GM19324 (cell line): ENCODE measurements at regions not wholly inside any gene's neighbourhood (a gene's known extent, or its start where the extent isn't known, plus 50 kb on each side); places are given as distances from the start of the nearest gene placed in this dataset.

Experiments used
- ATAC-seq: cut with Tn5 transposase; IDR thresholded peaks from one replicate; pipeline ENCODE4 v1.9.1; 2021; ENCODE audit warnings: mild to moderate bottlenecking, moderate library complexity; ENCODE audit not compliant: unreplicated experiment, low FRiP score

DNA sequence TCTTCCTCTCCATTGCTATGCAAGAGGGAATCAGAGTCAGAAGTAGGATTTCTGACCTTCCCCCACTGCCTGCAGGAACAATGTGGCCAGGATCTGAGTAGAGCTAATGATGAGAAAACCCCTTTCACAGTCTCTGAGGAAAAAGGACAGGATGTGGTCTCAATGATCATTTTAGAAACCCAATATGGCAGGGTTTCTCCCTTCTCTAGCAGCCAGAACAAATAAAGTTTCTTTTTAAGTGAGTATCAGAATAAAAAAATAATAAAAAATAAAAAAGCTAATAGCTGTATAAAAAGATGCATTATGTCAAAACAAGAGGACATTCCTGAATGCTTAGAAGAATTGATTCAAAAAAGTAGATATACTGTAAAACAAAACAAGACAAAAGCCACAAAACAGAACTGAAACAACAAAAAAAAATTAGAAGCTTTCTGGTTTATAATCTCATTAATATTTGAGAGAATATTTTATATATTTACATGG is 1124.9 kb upstream of the ZEB2 start:
- ATAC-seq = peak; percentile 88

DNA sequence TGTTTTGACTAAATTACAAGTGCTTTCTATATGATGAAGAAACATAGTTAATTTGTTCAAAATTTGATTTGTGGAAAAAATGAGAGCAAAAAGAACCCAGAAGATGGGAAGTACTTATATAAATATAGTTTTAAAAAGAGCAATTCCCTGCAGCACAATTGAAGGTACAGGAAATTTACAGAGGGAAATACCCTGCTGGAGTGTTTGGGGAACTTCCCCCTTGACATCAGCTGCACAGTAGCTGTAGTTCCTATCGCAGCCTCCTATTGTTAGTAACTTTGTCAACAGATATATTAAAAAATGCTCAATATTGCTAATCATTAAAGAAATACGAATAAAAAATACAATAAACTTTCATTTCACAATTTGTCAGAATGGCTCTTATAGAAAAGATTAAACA is 1118.8 kb upstream of the ZEB2 start:
- peak; percentile 59 for ATAC-seq

DNA sequence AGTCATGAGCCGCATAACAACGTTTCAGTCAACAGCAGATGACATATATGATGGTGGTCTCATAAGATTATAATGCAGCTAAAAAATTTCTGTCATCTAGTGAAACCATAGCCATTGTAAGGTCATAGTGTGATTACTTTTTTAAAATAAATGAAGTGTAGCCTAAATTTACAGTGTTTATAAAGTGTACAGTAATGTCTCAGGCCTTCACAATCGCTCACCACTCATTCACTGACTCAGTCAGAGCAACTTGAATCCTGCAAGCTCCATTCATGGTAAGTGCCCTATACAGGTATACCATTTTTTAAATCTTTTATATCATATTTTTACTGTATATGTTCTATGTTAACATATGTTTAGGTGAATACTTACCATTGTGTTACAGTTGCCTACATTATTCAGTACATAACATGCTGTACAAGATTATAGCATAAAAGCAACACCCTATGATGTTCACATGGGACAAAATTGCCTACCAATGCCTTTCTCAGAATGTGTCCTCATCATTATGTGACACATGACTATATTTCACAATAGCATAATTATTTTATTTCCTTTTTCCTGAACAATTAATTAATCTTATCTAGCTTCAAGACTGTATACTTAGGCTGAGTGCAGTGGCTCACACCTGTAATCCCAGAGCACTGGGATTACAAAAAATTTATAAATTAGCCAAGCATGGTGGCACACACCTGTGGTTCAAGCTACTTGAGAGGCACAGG is 1115.9 kb upstream of the ZEB2 start:
- ATAC-seq = no peak

DNA sequence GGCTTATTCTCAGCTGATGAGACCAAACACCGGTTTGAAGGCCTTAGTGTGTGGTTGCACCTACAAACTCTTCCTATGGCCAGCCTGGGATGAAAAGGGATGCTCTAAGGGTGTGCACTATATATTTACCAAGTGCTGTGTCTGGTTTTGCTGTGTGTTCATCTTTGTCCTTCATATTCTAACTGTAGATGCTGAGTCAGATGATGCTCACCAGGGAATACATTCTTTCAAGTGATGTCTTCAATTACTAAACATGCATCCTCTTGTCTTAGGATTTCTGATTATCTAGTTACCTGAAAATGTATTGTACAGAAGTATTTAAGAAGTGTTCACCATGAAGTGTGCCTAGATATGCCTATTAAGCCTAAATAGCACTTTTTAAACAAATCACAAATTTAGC is 1111.6 kb upstream of the ZEB2 start:
- no peak for ATAC-seq

DNA sequence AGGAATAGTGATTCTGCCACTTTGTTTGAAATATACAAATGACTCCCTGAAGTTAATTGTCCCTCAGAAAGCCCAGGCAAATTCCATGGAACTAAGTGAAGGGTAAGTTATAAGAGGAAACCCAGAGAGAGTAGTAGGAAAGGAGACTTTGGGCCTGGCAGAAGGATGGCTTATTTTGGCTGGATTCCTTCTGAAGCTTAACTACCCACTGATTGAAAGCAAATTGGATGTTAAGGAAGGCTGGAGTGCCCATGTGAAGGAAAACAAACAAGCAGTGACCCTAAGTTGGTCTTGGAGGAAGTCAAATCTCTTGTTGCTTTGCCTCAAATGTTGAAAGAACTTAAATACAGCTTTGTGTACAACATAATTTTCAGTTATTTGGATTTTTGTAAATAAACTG is 1106.4 kb upstream of the ZEB2 start:
- ATAC-seq = no peak

DNA sequence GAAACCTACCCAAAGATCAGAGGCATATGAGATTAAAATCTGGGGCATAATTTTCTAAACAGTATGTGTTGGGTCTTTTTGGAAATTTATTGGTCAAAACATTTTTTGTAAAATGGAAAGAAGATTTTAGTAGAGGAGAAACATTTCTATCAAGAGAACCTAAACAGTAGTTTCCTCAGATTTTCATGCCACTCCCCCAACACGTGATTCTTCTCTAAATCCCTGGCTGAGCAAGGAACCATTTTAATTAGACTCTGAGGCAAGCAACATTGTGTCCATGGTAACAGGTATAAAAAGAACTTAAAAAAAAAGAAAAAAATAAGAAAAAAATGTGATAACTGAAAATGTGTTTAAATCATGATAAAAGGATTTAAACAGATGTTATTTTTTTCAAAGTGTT is 1105.2 kb upstream of the ZEB2 start:
- ATAC-seq = no peak

DNA sequence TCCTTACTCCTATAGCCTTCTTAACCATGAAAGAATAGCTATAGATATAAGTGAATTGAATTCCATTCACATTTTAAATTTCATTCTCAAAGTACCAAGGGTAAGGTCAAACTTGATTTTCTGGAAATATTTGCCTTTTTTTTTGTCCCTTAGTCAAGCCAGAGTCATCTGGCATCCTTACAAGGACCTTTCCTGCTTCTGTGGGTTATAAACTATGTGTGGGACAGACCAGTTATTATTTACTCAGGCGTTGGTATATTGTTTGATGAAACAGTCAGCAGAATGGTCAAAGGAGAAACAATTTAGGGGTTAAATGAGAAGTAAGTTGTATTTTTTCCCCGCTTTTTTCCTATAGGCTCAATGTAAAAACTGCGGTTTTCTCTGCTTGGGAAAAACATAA is 1103.2 kb upstream of the ZEB2 start:
- no peak for ATAC-seq

DNA sequence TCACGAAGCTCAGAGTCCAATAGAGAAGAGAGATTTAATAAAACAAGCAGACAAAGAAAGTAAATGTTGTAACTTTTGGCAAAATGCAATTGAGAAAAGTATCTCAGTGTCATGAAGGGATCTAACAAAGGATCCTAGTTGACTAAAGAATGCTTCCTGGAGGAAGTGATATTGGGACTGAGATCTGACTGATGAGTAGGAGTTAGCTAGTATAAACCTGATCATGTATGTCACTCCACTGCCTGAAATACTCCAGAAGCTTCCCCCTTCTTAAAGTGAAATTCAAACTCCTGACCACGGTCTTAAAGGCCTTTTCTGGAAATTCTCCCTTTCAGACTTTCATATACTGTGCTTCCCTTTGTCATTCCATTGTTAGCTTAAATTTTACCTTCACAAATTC is 1102.4 kb upstream of the ZEB2 start:
- ATAC-seq = no peak

DNA sequence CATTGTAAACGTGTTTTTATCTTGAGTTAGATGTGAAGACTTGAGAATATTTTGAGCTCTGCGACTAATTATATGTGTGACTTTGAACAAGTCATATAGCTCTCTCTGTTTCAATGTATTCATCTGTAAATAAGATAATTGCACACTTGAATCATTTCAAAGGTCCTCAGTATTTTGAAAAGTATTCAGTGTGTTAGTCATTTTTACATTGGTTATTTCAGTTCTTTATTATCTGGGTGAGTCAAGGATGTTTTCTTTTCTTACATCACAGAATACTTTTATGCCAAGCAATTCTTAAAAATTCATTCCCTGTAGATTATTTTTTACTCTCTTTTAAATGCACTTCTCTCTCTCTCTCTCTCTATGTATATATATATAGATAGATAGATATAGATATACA is 1098.0 kb upstream of the ZEB2 start:
- ATAC-seq = no peak

DNA sequence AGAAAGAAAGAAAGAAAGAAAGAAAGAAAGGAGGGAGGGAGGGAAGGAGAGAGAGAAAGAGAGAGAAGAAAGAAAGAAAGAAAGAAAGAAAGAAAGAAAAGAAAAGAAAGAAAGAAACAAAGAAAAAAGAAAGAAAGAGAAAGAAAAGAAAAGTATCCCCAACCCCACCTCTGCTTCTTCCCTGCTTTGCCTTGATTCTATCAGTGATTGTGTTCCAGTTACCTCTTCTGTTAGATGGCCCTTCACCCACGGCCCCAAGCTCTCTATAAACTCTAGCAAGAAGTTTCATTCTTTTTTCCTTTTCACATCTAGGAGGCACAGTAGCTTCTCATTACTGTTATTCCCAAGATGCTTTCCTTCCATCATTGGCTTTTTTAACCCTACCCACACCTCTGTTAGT is 1097.5 kb upstream of the ZEB2 start:
- no peak for ATAC-seq

DNA sequence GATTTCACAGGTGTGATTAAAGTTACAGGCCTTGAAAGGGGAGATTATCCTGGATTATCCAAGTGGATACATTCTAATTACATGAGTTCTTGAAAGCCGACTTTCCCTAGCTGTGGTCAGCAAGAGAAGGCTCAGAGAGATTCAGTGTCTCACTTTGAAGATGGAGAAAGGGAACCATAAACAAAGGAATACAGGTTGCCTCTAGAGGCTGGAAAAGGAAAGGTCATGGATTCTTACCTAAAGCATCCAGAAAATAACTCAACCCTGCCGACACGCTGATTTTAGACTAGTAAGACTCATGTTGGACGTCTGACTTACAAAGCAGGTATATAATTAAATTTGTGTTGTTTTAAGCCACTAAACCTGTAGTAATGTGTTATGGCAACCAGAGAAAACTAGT is 1095.7 kb upstream of the ZEB2 start:
- no peak for ATAC-seq

DNA sequence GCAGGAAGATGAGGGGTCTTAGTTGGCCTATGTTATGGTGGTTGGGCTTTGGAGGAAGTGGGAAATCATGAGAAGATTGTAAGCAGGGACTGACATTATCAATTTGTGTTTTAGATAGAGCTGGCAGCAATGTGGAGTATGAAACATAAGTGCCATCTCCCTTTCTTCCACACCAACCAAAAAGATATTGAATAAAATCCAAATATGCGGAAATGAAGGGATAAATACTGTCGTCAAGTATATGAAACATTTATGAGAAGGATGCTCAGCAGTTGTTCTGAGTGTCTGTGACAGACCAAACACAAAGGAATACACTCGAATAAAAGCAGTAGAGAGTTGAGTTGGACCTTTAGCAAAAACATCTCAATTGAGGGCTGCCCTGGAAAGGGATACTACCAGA is 1090.0 kb upstream of the ZEB2 start:
- no peak for ATAC-seq

DNA sequence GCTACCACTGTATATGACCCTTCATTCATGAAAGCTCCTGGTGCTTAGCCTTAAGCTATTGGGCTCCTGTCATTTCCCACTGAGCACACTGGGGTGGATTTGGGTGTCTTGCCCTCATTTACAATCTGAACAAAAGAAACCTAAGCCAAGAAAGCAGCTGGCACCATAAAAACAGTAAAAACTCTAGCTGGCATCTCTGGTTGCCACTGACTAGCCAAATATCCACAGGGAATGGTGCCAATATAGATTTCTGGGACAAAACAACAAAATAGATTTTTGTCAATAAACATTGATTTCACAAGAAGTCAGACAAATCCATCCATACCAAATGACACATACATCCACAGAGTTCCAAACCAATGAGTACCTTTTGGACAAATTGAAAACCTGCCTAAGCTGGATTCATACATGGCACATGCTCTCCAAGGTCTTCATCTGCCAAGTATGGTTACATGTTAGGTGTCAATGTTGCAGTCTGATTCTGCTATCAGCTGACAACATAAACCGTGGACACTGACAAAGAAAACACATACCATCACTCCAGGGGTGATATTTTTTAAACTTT is 1081.5 kb upstream of the ZEB2 start:
- no peak for ATAC-seq

DNA sequence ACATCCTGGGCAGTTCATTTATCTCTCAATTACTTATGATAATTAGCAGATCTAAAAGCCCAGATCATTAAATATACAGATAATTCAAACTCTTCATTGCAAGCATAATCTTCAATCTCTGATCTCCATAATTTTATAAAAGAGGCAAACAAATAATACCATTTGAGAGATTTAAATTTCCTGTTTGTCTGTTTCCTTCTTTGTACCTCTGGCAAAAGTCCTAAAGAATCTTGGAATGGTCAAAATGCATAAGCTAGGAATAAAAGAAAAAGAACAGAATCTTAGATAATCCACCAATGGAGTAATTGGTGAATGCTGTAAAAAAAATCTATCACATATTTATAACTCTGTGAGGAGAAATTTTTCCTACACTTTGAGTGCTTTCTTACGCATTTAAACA is 1080.9 kb upstream of the ZEB2 start:
- no peak for ATAC-seq

DNA sequence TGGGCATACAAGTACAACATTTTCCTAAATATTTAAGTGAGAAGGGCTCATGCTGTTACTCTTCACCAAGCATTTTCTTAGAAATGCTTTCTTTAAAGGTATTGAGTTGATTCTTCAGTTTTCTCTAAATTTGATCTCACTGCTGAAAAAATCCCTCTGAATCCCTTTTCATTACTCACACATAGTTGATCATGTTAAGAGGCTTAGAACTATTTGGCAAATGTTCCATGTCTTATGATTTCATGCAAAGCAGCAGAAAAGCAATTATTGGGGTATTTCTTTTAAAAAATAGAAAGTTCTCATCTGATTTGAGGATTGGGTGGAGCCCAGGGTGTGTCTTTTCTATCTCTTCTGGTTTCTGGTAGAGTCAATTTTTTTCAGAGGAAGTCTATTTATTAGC is 1079.8 kb upstream of the ZEB2 start:
- no peak for ATAC-seq

DNA sequence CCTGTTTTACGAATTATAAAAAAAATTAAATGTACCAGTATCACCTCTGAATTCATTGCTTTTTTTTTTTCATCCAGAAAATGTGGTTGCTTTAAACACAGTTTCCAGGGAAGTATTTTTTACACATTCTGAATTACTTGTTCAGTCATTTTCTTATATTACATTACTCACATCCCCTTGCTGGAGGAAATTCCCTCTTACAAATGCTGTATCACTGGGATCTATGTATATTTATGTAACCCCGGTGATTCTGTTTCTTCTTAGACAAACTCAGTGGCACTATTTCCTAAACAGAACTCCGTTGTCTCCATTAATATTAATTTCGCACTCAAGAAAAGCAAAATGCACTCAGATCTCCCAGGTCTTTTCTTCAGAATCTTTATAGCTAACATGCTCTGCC is 1078.5 kb upstream of the ZEB2 start:
- ATAC-seq = no peak

DNA sequence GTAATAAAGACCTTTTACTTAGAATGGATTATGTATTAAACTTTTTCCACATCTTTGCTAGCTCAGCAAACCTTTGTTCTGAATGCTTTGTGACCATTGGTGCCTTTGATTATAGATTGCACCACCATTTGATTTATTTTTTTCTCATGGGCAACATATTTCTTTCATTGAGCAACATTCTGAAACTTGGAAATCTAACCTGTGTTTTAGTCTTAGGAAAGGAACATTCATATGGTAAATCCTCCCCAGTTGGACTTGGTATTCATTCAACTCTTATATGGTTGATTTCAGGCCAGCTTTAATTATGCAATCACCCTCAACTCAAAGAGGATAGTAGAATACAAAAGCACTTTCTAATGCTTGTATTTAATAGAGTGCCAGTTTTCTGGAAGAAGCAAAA is 1077.9 kb upstream of the ZEB2 start:
- ATAC-seq = no peak

DNA sequence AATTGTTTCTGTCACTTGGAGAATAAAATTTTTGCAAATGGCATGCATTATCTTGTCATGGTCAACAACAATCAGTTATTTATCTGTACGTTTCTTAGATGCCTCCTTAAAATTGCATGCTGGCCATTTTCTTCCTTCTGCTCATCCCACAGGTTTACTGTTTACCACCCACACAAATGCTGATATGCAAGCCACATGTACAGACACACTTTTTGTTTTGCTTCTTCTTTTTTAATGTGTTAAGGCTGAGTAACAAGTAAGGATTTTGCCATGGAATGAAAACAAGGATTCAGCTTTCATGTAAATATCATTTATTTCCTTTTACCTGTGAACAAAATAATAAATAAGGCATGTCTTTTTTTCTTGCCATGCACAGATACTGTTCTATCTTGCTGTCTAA is 1077.1 kb upstream of the ZEB2 start:
- no peak for ATAC-seq

DNA sequence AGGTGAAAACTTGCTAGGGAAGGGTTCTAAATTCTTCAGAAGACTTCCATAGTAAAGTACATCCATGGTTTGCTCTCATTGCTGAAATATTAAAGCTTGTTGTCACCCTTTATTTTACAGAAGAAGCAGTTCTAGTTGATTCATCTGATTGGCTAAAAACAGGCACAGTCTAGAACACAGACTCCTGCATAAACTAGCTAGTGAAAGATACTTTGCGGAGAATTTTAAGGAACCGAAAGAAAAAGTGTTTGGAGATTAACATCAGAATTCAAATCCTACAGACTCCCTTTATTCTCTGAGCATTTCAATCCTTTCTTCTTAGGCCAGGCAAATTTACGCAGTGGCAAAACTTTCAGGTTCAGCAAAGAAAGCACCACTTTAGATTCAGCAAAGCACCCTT is 1076.5 kb upstream of the ZEB2 start:
- ATAC-seq = no peak

DNA sequence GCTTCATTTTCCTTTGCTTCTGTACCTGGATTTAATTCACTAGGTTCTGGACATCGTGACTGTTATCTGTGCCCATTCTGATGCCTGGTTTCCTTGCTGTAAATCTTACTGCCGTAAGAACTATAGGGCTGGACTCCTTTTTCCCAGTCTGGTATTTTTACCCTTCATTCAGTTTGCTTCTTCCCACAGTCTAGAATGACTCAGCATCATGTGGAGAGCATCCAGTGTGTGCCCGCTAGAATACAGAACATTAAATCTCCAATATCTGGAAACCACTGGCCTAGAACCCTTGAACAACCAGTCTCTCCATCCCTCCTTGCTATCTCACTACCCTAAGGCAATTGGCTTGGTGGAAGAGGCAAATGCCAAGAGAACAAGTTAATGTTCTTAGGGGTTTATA is 1075.4 kb upstream of the ZEB2 start:
- ATAC-seq = no peak

DNA sequence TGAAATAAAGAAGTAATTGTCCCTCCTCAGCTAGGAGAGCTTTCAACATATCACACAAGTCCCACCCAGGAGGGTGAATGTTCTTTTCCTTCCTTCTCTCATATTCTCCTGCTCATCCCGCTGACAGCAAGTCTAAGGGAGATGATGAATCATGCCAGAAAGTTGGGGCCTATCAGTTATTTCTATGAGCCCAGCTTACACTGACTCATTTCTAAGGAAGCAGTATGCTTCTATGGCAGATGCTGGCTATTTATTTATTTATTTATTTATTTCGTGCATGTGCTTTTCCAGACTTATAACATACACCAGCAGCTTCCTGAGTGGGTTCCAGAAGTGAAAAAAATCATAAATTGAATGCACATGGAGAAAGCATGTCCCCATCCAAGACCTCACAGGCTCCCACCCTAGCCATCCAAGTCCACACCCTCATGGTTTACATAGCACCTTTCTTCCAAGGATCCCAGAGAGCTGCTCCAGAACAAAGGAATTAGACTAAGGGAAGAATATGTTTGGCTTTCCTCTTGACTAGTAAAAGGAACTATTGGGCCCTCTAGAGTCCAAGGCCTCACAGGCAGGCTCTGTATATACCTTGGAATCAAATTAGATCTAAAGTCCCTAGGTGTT is 1074.2 kb upstream of the ZEB2 start:
- ATAC-seq = no peak

DNA sequence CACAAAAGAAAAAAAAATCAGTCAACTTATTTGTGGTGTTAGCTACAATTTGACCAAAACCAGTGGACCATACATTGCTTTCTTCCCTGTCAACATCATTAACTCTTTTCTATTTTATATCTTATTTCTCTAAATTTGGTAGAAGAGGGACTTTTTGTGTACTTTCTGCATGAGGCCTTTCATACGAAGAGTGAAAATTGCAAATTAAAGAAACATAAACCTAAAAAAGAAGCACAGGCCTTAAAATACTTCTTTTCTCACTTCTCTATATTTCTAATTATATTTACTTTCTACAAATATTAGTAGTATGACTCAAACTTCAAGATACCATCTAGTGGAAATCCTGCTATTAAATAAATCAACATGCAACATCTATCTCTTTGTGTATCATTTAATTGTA is 1073.4 kb upstream of the ZEB2 start:
- ATAC-seq = no peak
